WTC11 (cell line): ENCODE measurements at regions not wholly inside any gene's neighbourhood (a gene's known extent, or its start where the extent isn't known, plus 50 kb on each side); places are given as distances from the start of the nearest gene placed in this dataset.

Source experiments
- ATAC-seq: fragments of 200-7000 bp; cut with Tn5 transposase; 2 replicates; pipeline ENCODE4 v1.10.0; 2021; ENCODE audit warnings: mild to moderate bottlenecking, moderate library complexity
- CTCF ChIA-PET: fragments of 300-600 bp; sonication (Branson Sonifier 250); formaldehyde crosslinking; loops from one replicate; lab custom pipeline; 2021; ENCODE audit warnings: antibody characterized with exemption; lab: Charles Lee
- POLR2A ChIA-PET: fragments of 350-600 bp; sonication (Branson Sonifier 250); formaldehyde crosslinking; loops from one replicate; lab custom pipeline; 2021; ENCODE audit warnings: antibody characterized with exemption; lab: Charles Lee
- DNase-seq: peaks from one replicate; pipeline ENCODE4 v3.0.0; 2021; ENCODE audit warnings: low spot score
- H3K27ac Mint-ChIP-seq: 2 replicates; pipeline ENCODE4 v1.8.0; 2021; ENCODE audit warnings: mixed read lengths
- H3K27me3 Mint-ChIP-seq: 2 replicates; pipeline ENCODE4 v1.8.0; 2021; ENCODE audit warnings: low read depth, mild to moderate bottlenecking, moderate library complexity, mixed read lengths
- H3K36me3 Mint-ChIP-seq: 2 replicates; pipeline ENCODE4 v1.8.0; 2021; ENCODE audit warnings: mixed read lengths
- H3K4me1 Mint-ChIP-seq: 2 replicates; pipeline ENCODE4 v1.8.0; 2022; ENCODE audit warnings: mixed read lengths
- H3K4me3 Mint-ChIP-seq: 2 replicates; pipeline ENCODE4 v1.8.0; 2021; ENCODE audit warnings: mild to moderate bottlenecking, moderate library complexity, mixed read lengths
- H3K9me3 Mint-ChIP-seq: 2 replicates; pipeline ENCODE4 v1.8.0; 2021; ENCODE audit warnings: mixed read lengths
- ATF1 ChIP-seq: sonication (generic); formaldehyde crosslinking; IDR thresholded peaks from 2 replicates; pipeline ENCODE4 v1.8.1; 2023; ENCODE audit warnings: mild to moderate bottlenecking, moderate library complexity, missing genetic modification reagents
- CDX4 ChIP-seq: fragments of 250-450 bp; sonication (Bioruptor Pico); IDR thresholded peaks from 2 replicates; pipeline ENCODE4 v1.9.0; 2021; ENCODE audit warnings: moderate library complexity, mild to moderate bottlenecking, inconsistent platforms, borderline replicate concordance
- CREM ChIP-seq: sonication (generic); formaldehyde crosslinking; IDR thresholded peaks from 2 replicates; pipeline ENCODE4 v1.8.1; 2022; ENCODE audit warnings: mild to moderate bottlenecking, missing genetic modification reagents, moderate library complexity
- CTCF ChIP-seq: fragments of 200-600 bp; IDR thresholded peaks from 2 replicates; pipeline ENCODE4 v1.8.0; 2022; ENCODE audit warnings: antibody characterized with exemption
- ELF4 ChIP-seq: sonication (generic); formaldehyde crosslinking; IDR thresholded peaks from 2 replicates; pipeline ENCODE4 v1.8.1; 2022; ENCODE audit warnings: low read depth, mild to moderate bottlenecking, moderate library complexity, missing genetic modification reagents
- HMGXB4 ChIP-seq: sonication (generic); formaldehyde crosslinking; IDR thresholded peaks from 2 replicates; pipeline ENCODE4 v1.8.1; 2023; ENCODE audit warnings: mild to moderate bottlenecking, moderate library complexity, missing genetic modification reagents
- IRF1 ChIP-seq: sonication (generic); formaldehyde crosslinking; IDR thresholded peaks from 2 replicates; pipeline ENCODE4 v1.8.0; 2023; ENCODE audit warnings: missing genetic modification reagents
- MYBL2 ChIP-seq: sonication (generic); formaldehyde crosslinking; IDR thresholded peaks from 2 replicates; pipeline ENCODE4 v1.8.1; 2023; ENCODE audit warnings: mild to moderate bottlenecking, moderate library complexity, missing genetic modification reagents
- NR2C2 ChIP-seq: sonication (generic); formaldehyde crosslinking; IDR thresholded peaks from 2 replicates; pipeline ENCODE4 v1.8.0; 2022; ENCODE audit warnings: mild to moderate bottlenecking, missing genetic modification reagents
- OVOL2 ChIP-seq: fragments of 250-450 bp; sonication (Bioruptor Pico); IDR thresholded peaks from 2 replicates; pipeline ENCODE4 v1.9.0; 2021; ENCODE audit warnings: mild to moderate bottlenecking, borderline replicate concordance
- SOX15 ChIP-seq: fragments of 250-450 bp; sonication (Bioruptor Pico); IDR thresholded peaks from 2 replicates; pipeline ENCODE4 v1.9.0; 2021; ENCODE audit warnings: mild to moderate bottlenecking
- ZBTB21 ChIP-seq: sonication (generic); formaldehyde crosslinking; IDR thresholded peaks from 2 replicates; pipeline ENCODE4 v1.8.1; 2023; ENCODE audit warnings: mild to moderate bottlenecking, missing genetic modification reagents, borderline replicate concordance
- ZNF263 ChIP-seq: sonication (generic); formaldehyde crosslinking; IDR thresholded peaks from 2 replicates; pipeline ENCODE4 v1.8.1; 2022; ENCODE audit warnings: low read depth, mild to moderate bottlenecking, moderate library complexity, missing genetic modification reagents
- TF ChIP-seq, protein P1 (sequence below): sonication (generic); formaldehyde crosslinking; IDR thresholded peaks from 2 replicates; pipeline ENCODE4 v1.8.0; 2023; ENCODE audit warnings: missing genetic modification reagents, mild to moderate bottlenecking, borderline replicate concordance
- TF ChIP-seq, protein P2 (sequence below): fragments of 250-450 bp; sonication (Bioruptor Pico); conservative IDR thresholded peaks from 2 replicates; pipeline ENCODE4 v1.9.0; 2021; ENCODE audit warnings: mild to moderate bottlenecking

DNA sequence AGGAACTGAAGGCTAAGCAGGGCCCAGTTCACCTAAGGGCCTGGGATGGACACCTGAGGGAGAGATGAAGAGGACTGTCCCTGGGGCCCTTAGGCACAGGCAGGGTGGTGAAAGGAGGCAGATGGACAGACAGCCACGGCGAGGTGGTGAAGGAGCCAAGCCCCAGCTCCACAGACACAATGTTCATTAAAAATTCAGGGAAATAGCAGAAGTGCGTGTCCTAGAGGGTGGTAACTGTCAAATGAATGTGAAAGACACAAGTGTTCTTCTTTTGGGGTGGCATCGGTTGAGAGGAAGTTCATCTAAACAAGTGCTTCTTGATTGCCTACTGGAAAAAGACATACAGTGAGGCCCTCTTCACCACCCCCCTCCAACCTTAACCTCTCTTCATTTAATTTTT lies 76.2 kb upstream of the SIX2 start:
- CTCF ChIA-PET: no interaction called here
- POLR2A ChIA-PET: no interaction called here
- no peak for TF ChIP-seq SOX15
- TF ChIP-seq OVOL2: no peak
- TF ChIP-seq CTCF: no peak
- TF ChIP-seq IRF1 (CRISPR knock-in tag): no peak
- no peak for TF ChIP-seq ATF1
- no peak for TF ChIP-seq MYBL2 (CRISPR knock-in tag)
- TF ChIP-seq ZBTB21 (CRISPR knock-in tag): no peak
- TF ChIP-seq HMGXB4: no peak
- TF ChIP-seq CDX4 (CRISPR knock-in tag): no peak
- no peak for TF ChIP-seq CREM (CRISPR knock-in tag)
- TF ChIP-seq ZNF263 (CRISPR knock-in tag): no peak
- no peak for TF ChIP-seq NR2C2 (CRISPR knock-in tag)
- TF ChIP-seq, protein P1, sequence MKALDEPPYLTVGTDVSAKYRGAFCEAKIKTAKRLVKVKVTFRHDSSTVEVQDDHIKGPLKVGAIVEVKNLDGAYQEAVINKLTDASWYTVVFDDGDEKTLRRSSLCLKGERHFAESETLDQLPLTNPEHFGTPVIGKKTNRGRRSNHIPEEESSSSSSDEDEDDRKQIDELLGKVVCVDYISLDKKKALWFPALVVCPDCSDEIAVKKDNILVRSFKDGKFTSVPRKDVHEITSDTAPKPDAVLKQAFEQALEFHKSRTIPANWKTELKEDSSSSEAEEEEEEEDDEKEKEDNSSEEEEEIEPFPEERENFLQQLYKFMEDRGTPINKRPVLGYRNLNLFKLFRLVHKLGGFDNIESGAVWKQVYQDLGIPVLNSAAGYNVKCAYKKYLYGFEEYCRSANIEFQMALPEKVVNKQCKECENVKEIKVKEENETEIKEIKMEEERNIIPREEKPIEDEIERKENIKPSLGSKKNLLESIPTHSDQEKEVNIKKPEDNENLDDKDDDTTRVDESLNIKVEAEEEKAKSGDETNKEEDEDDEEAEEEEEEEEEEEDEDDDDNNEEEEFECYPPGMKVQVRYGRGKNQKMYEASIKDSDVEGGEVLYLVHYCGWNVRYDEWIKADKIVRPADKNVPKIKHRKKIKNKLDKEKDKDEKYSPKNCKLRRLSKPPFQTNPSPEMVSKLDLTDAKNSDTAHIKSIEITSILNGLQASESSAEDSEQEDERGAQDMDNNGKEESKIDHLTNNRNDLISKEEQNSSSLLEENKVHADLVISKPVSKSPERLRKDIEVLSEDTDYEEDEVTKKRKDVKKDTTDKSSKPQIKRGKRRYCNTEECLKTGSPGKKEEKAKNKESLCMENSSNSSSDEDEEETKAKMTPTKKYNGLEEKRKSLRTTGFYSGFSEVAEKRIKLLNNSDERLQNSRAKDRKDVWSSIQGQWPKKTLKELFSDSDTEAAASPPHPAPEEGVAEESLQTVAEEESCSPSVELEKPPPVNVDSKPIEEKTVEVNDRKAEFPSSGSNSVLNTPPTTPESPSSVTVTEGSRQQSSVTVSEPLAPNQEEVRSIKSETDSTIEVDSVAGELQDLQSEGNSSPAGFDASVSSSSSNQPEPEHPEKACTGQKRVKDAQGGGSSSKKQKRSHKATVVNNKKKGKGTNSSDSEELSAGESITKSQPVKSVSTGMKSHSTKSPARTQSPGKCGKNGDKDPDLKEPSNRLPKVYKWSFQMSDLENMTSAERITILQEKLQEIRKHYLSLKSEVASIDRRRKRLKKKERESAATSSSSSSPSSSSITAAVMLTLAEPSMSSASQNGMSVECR (CRISPR knock-in tag): no peak
- TF ChIP-seq, protein P2, sequence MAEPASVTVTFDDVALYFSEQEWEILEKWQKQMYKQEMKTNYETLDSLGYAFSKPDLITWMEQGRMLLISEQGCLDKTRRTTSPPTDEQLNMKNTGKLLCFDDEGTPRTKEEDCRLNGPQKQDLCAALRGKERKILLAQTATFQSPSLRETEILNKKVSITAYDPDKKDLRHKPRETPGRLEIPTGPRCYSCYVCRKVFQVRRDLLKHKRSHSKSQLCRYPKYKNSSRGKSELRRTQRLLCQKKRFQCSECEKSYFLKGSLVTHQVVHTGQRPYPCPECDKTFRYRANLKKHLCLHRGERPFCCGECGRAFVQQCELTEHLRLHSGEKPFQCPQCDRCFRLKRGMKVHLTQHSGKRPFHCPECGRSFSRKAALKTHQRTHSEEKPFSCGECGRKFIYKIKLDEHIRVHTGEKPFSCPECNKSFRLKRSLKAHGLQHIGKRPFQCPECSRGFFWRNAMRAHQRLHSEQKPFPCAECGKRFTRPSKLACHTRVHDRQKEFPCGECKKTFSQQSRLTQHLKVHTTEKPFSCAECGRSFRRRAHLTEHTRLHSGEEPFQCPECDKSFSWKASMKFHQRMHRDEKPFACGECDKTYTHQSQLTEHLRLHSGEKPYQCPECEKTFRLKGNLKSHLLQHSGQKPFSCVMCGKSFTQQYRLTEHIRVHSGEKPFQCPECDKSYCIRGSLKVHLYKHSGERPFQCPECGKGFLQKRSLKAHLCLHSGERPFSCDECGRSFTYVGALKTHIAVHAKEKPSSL (CRISPR knock-in tag): no peak
- TF ChIP-seq ELF4 (CRISPR knock-in tag): no peak
- Mint-ChIP-seq H3K27me3 (no peaks in the 10 kb centered on the region), H3K36me3 (no peaks in the 10 kb centered on the region), H3K4me3 (no peak overlapping the region), H3K27ac (no peak overlapping the region), H3K4me1 (no peaks in the 10 kb centered on the region), H3K9me3 (peaks cover 7% of the 10 kb centered on the region)
- ATAC-seq (no peak), DNase-seq (no peak)
